ENCODE measurements at regions not wholly inside any gene's neighbourhood (a gene's known extent, or its start where the extent isn't known, plus 50 kb on each side); places are given as distances from the start of the nearest gene placed in this dataset.

- no peak for DNase-seq
Observed at GRCh38 chr9:2979957-2980610, 136.2 kb upstream of the PUM3 start.

GRCh38 chr9:2972475-2972874 is 128.6 kb upstream of the PUM3 start:
- no peak for DNase-seq

DNA sequence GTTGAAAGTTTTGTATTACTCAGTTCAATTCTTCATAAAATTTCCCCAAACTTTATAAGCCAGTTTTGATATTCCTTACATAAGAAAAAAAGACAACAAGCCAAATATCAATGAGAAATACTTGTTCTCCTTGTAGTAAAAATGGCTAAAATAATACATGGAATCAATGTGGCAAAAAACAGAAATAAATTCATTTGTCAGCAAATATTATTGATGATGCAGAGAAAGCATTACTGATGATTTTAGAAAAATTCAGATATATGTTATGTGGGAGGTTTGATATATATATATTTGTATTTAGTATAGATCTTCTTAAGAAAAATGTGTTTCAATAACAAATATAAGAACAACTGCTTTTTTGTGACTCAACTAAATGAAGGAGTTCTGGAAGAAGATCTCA is 127.0 kb upstream of the PUM3 start:
- DNase-seq, result no peak

DNA sequence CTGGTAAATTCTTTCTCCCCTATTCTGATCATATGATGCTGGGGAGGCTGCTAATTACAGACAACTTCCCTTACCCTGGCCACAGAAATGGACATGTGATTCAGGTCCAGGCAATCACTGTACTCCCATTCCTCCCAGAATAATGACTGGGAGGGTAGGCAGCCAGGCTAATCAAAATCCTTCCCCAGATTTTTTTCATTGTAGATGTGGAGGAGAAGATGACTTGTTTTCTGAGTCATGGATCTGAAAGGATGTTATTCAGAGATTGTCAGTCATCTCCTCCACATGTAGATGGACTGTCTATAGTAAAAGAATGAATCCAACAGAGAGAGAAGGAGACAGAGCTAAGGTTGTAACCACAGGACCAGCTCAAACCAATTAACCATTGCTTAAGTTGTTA is 123.9 kb upstream of the PUM3 start:
- no peak for DNase-seq

DNA sequence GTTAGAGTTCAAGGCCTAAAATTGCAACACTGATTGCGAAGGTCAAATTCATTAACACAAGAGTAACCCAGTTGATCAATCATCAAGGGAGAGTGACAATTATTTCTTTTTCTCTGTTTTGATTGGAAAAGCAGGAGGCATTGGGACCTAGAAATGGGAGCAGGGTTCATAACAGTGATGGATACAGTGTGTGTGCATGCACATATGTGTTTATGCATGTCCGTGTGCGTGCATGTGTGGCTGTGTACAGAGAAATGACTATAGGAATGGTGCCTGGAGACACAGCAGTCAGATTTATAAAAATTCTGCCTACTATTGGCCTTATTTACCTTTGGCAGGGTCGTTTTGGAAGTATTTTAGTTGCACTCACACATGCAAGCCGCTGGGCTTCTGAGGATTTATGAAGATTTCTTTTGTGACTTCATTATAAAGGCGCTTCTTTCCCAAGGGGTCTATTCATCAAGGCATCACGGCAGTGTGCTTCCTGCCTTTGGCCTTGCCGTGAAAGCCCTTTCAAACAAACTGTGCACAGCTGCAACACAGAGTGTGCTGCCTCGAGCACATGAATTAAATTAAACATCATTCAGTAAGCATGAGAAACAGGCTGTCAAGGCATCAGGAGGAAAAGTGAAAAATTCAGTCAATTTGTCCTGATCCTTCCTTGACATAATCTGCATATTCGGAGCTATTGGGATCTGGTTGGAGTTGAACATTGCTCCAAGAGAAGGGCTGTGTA is 122.8 kb upstream of the PUM3 start:
- no peak for DNase-seq

GRCh38 chr9:2964470-2964869 is 120.6 kb upstream of the PUM3 start:
- no peak for DNase-seq

GRCh38 chr9:2963307-2963706 is 119.4 kb upstream of the PUM3 start:
- no peak for DNase-seq

DNA sequence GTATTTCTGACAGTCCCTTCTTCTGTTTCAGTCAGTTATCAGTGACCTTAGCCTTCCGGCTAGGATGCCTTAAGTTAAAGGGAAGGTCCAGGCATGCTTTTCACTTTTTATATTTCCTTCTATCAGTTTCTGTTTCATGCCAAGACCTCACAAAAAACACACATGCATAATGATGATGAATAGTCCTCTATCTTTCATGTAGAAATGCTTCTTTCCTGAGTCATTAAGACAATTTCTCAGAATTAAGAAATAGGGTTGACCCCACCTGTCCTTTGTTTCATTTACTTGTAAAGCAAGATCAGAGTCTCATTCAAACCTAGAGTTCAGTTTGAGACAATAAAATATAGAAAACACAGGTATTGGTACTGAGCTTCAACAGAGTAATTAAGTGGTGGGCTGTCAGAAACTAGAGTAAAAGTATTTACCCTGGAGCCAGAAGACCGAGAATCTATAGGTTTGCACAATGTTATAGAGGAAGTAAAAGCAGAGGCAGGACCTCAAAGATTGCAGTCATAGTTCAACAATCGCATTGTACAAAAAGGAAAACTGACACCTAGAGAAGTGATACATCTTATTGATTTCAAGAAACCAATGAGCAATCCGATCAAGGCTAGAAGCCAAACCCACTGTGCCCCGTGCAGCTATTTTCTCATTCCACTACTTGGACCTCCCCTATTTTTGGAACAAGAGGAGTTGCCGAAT is 118.7 kb upstream of the PUM3 start:
- DNase-seq, result no peak

GRCh38 chr9:2958219-2958618 is 114.3 kb upstream of the PUM3 start:
- DNase-seq, result no peak

DNA sequence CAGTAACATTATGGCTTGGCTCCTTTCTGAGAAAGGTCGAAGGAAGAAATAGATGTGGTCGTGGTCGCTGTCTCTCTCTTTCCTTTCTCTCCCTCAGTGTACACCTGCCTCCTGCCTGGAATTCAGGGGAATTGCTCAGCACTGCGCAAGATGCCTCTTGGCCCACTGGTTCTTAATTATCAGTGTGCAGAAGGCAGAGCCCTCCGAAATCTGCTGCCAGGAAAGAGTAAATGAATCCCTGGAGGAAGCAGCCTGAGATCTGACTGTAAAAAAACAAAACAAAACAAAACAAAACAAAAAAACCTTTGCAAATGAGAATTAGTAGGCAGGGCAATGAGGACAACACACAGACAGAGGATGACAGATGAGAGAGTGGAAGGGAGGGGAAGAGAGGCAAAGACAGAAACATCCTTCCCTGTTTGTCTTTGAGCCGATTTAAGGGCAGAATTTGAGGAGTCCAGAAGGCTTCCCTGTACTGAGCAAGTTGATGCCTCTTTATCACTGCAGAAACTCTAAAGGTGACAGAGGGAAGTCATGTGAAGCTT is 113.8 kb upstream of the PUM3 start:
- no peak for DNase-seq

DNA sequence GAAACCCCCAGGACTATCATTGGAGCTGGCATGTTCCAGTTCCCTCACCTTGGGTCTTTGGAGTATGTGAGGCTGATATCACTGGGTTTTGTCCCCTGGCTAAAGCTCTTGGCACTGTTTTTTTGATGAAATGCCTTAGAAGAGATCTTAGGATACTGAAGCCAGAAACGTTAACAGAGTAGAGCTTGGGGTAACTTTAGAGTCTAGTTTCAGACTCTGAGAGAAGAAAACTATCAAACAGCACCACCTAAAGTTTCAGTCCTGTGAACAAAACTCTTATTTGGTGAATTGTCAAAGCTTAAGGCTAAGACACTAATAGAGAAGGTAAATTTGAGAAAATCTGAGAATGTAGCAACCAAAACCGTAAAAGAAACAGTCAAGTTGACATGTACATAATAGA is 111.7 kb upstream of the PUM3 start:
- DNase-seq, result peak; percentile 1

GRCh38 chr9:2939368-2939767 is 95.5 kb upstream of the PUM3 start:
- DNase-seq, result no peak

DNA sequence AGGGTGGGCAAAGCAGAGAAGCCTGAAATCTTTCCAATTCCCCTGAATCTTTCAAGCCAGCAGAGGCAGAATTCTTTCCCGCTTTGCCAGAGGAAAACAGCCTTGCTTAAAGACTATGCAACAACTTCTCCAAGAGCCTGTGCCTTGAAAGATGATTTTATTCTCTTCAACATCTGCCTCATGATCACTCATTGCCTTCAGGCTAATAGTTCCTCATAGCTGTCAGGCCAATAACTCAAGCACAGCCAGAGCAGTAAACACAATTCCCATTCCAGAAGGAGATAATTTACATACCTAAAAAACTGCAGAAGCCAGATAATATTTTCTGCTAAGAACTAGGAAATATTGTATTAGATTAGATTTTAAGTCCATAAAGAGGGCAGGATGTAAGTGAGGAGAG is 92.3 kb upstream of the PUM3 start:
- DNase-seq, result no peak

DNA sequence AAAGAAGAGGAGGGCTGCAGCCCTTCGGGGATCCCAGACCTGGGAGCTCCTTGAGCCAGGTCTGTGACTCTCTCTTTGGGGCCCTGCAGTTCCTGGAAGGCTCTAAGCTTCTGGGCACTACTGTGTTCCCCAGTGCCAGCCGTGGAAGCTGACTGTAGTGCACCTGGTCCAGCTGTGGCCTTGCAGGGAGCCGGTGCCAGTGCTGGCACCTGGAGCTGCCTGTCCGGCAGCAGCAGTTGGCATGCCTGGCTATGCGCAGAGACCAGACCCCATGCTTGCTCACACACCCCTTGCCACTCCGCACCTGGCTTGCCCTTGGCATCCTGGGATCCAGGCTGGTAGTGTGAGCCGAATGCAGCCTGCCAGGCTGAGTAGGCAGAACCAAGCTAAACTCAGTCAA is 91.0 kb upstream of the PUM3 start:
- DNase-seq, result no peak

DNA sequence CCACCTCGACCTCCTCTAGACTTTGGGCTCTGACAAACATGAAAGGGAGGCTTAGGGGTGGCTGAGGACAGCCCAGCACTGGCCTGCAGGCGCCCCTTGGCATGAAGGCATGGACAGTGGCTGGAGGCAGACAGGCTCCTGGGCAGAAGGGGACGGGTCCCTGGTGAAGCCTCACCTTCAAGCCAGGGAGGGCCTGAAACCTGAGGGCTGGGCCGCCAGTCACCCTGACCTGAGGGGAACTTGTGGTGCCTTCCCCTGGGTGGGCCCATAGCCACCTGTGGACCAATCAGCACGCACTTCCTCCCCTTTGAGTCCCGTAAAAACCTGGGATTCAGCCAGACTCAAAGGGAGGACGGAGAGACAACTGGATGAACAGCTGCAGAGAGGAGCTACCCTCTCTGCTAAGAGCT is 90.4 kb upstream of the PUM3 start:
- no peak for DNase-seq

DNA sequence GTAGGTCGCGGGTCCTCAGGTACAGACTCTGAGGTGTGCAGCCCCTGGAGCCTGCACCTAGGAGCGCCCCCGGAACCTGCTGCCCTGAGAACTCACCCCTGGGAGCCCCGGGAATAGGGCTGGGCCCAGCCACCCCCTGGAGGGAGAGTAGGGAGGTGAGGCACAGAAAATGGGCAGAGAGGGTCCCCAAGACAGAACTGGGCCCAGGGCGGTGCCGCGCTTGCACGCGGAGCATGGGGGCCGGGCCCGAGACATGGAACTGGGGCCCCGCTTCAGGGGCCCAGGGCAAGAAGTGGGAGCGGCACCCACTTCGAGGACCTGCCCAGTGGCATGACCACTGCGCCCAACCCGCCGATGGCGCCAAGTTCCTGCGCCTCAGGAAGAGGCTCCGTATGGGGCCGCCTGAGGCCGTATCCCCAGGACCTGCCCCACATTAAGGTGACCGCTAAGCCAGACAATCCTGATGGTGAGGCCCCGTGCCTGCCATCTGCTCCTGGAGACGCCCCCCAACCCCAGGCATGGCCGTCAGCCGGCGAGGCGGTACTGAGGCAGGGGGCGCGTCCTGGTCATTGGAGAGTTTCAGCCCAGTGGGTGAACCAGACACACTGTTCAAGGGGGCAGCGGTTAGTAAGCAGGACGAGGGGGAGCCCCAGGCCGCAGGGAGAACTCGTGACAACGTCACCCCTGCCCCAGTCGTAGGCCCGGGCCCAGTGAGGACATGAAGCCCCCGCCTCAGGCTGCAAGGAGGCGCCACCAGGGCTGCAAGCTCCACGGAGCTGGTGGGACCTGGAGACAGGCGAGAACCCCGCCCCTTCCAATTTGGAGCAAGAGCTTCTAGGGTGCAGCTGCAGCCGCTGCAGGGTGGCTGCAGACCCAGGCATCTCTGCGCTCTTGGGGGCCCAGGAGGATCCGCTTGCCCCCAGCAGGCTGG is 89.5 kb upstream of the PUM3 start:
- no peak for DNase-seq

- DNase-seq, result no peak
Observed at GRCh38 chr9:2928411-2928810, 84.5 kb upstream of the PUM3 start.

- DNase-seq, result no peak
Observed at GRCh38 chr9:2925016-2925415, 81.1 kb upstream of the PUM3 start.

DNA sequence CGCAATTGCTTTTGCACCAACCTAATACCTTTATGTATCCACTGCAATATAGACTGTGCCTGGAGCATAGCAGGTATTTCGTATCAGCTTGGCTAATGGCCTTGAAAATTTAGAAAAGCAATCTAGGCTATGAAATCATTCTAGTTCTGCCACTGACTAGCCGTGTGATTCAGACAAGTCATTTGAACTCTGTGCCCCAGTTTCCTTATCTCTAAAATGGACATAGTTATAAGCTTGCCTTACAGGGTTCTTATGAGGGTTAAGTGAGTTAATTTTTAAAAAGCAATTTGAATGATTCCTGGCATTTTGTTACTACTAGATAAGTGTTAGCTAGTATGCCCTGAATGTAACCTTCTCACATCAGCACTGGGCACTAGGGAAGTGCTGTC is 80.5 kb upstream of the PUM3 start:
- no peak for DNase-seq

- DNase-seq, result no peak
Observed at GRCh38 chr9:2923766-2924379, 80.0 kb upstream of the PUM3 start.

DNA sequence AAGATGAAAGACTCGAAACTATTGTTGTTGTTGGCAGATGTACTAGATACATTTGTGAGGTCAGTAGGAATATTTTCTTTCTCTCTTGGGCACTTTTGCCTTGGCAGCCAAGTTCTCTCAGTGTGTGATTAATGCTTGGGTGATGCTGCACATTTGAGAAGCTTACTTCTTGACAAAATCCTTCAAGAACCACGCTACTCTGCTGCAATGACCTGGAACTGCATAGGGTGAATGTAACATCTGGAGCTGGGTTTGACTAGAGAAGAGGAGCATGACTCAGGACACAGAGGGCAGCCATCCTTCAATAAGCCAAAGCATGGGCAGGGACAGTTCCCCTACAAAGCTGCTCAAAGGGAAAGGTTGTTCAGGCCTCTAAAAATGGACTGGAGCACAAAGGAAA is 75.5 kb upstream of the PUM3 start:
- DNase-seq, result peak; percentile 69

GRCh38 chr9:2916382-2916985 is 72.6 kb upstream of the PUM3 start:
- no peak for DNase-seq
